ENCODE measurements at regions not wholly inside any gene's neighbourhood (a gene's known extent, or its start where the extent isn't known, plus 50 kb on each side); places are given as distances from the start of the nearest gene placed in this dataset.
"Not testable (repeated sequence)": the region's sequence is repeated elsewhere in the genome, so short reads cannot be mapped to it uniquely, and the experiment has no call there.

- DNase-seq, result no peak
These were observed 423.1 kb upstream of the PITX2 start for GRCh38 chr4:111045992-111046391.

GRCh38 chr4:111046811-111047210 lies 423.9 kb upstream of the PITX2 start:
- DNase-seq, result no peak

- no peak for DNase-seq
These were observed 425.4 kb upstream of the PITX2 start for GRCh38 chr4:111048316-111048715.

GRCh38 chr4:111064342-111064993 lies 441.6 kb upstream of the PITX2 start:
- DNase-seq, result no peak

- no peak for DNase-seq
These were observed 443.1 kb upstream of the PITX2 start for GRCh38 chr4:111066001-111066400.

- no peak for DNase-seq
These were observed 443.6 kb upstream of the PITX2 start for GRCh38 chr4:111066447-111066846.

- DNase-seq, result no peak
These were observed 444.0 kb upstream of the PITX2 start for GRCh38 chr4:111066887-111067286.

GRCh38 chr4:111068883-111069282 lies 446.0 kb upstream of the PITX2 start:
- DNase-seq, result no peak

- no peak for DNase-seq
These were observed 447.5 kb upstream of the PITX2 start for GRCh38 chr4:111070390-111070789.

GRCh38 chr4:111074523-111075114 lies 451.7 kb upstream of the PITX2 start:
- no peak for DNase-seq

- DNase-seq, result not testable (repeated sequence)
These were observed 453.4 kb upstream of the PITX2 start for GRCh38 chr4:111076299-111076698.

GRCh38 chr4:111108153-111108552 lies 485.3 kb upstream of the PITX2 start:
- DNase-seq, result no peak

- no peak for DNase-seq
These were observed 490.7 kb upstream of the PITX2 start for GRCh38 chr4:111113591-111113990.

GRCh38 chr4:111115881-111116280 lies 493.0 kb upstream of the PITX2 start:
- DNase-seq, result no peak

- DNase-seq, result no peak
These were observed 497.3 kb upstream of the PITX2 start for GRCh38 chr4:111120191-111120590.

GRCh38 chr4:111126340-111126739 lies 503.5 kb upstream of the PITX2 start:
- DNase-seq, result no peak

- no peak for DNase-seq
These were observed 505.0 kb upstream of the PITX2 start for GRCh38 chr4:111127841-111128240.

GRCh38 chr4:111128327-111128726 lies 505.4 kb upstream of the PITX2 start:
- DNase-seq, result no peak

- DNase-seq, result no peak
These were observed 513.6 kb upstream of the PITX2 start for GRCh38 chr4:111136438-111136837.

GRCh38 chr4:111136967-111137366 lies 514.1 kb upstream of the PITX2 start:
- DNase-seq, result no peak

- no peak for DNase-seq
These were observed 520.6 kb upstream of the PITX2 start for GRCh38 chr4:111143510-111143909.

- DNase-seq, result no peak
These were observed 532.1 kb upstream of the PITX2 start for GRCh38 chr4:111154934-111155333.

- DNase-seq, result not testable (repeated sequence)
These were observed 541.7 kb upstream of the PITX2 start for GRCh38 chr4:111164556-111164955.

- no peak for DNase-seq
These were observed 551.5 kb upstream of the PITX2 start for GRCh38 chr4:111174331-111174730.

- DNase-seq, result no peak
These were observed 555.4 kb upstream of the PITX2 start for GRCh38 chr4:111178231-111178630.
